H9 (cell line): ENCODE measurements at regions not wholly inside any gene's neighbourhood (a gene's known extent, or its start where the extent isn't known, plus 50 kb on each side); places are given as distances from the start of the nearest gene placed in this dataset.

Experiments
- DNase-seq: peaks from one replicate; pipeline ENCODE4 v3.0.0-alpha.2; 2017
- H2AFZ ChIP-seq: one replicate; pipeline ENCODE4 v1.6.1; 2013; ENCODE audit warnings: mild to moderate bottlenecking, low read length, control low read depth, moderate library complexity
- H2AK5ac ChIP-seq: 2 replicates; pipeline ENCODE4 v1.6.1; 2013; ENCODE audit warnings: low read length, control low read depth, mixed read lengths; ENCODE audit not compliant: insufficient read length
- H2BK120ac ChIP-seq: one replicate; pipeline ENCODE4 v1.6.1; 2013; ENCODE audit warnings: low read depth, mild to moderate bottlenecking, low read length, control low read depth, inconsistent platforms; ENCODE audit not compliant: poor library complexity, severe bottlenecking
- H2BK12ac ChIP-seq: 2 replicates; pipeline ENCODE4 v1.6.1; 2013; ENCODE audit warnings: low read length, control low read depth, mixed read lengths, low read depth; ENCODE audit not compliant: insufficient read length
- H2BK15ac ChIP-seq: 2 replicates; pipeline ENCODE4 v1.6.1; 2013; ENCODE audit warnings: low read depth, low read length, control low read depth
- H2BK20ac ChIP-seq: one replicate; pipeline ENCODE4 v1.6.1; 2013; ENCODE audit warnings: low read depth, mild to moderate bottlenecking, low read length, control low read depth, inconsistent platforms; ENCODE audit not compliant: poor library complexity, severe bottlenecking
- H2BK5ac ChIP-seq: 2 replicates; pipeline ENCODE4 v1.6.1; 2013; ENCODE audit warnings: low read length, control low read depth, mixed read lengths; ENCODE audit not compliant: insufficient read length
- H3K14ac ChIP-seq: 2 replicates; pipeline ENCODE4 v1.6.1; 2013; ENCODE audit warnings: low read length, control low read depth; ENCODE audit not compliant: insufficient read depth
- H3K18ac ChIP-seq: 2 replicates; pipeline ENCODE4 v1.6.1; 2013; ENCODE audit warnings: low read depth, mild to moderate bottlenecking, mixed read lengths, low read length, control low read depth; ENCODE audit not compliant: insufficient read length
- H3K23ac ChIP-seq: 2 replicates; pipeline ENCODE4 v1.6.1; 2013; ENCODE audit warnings: low read length, control low read depth, mixed read lengths, low read depth; ENCODE audit not compliant: insufficient read length
- H3K23me2 ChIP-seq: 2 replicates; pipeline ENCODE4 v1.6.1; 2013; ENCODE audit warnings: low read depth, mild to moderate bottlenecking, mixed read lengths, low read length, control low read depth; ENCODE audit not compliant: insufficient read length, poor library complexity, severe bottlenecking
- H3K27ac ChIP-seq: 2 replicates; pipeline ENCODE4 v1.5.1; 2013; ENCODE audit warnings: low read length, control low read depth, mixed read lengths, low read depth; ENCODE audit not compliant: insufficient read length
- H3K27me3 ChIP-seq: 2 replicates; pipeline ENCODE4 v1.6.1; 2013; ENCODE audit warnings: low read length, control low read depth, inconsistent platforms; ENCODE audit not compliant: insufficient read depth
- H3K4ac ChIP-seq: 2 replicates; pipeline ENCODE4 v1.6.1; 2013; ENCODE audit warnings: low read depth, mild to moderate bottlenecking, control low read depth, inconsistent platforms, low read length, moderate library complexity
- H3K4me1 ChIP-seq: 2 replicates; pipeline ENCODE4 v1.6.1; 2013; ENCODE audit warnings: low read length, control low read depth, inconsistent platforms; ENCODE audit not compliant: insufficient read depth
- H3K4me2 ChIP-seq: 2 replicates; pipeline ENCODE4 v1.6.1; 2013; ENCODE audit warnings: low read length, control low read depth, mixed read lengths; ENCODE audit not compliant: insufficient read length, insufficient read depth
- H3K56ac ChIP-seq: 2 replicates; pipeline ENCODE4 v1.6.1; 2013; ENCODE audit warnings: low read depth, mild to moderate bottlenecking, mixed read lengths, low read length, control low read depth; ENCODE audit not compliant: insufficient read length
- H3K79me1 ChIP-seq: 2 replicates; pipeline ENCODE4 v1.6.1; 2013; ENCODE audit warnings: low read depth, mild to moderate bottlenecking, moderate library complexity, low read length, control low read depth, inconsistent platforms; ENCODE audit not compliant: insufficient read depth, poor library complexity, severe bottlenecking
- H3K79me2 ChIP-seq: 2 replicates; pipeline ENCODE4 v1.6.1; 2013; ENCODE audit warnings: low read length, control low read depth, inconsistent platforms; ENCODE audit not compliant: insufficient read depth
- H3K9ac ChIP-seq: 2 replicates; pipeline ENCODE4 v1.6.1; 2013; ENCODE audit warnings: low read length, control low read depth, mixed read lengths; ENCODE audit not compliant: insufficient read length; ENCODE audit errors: extremely low read depth
- H3K9me3 ChIP-seq: one replicate; pipeline ENCODE4 v1.6.1; 2013; ENCODE audit warnings: low read depth, low read length, inconsistent platforms; ENCODE audit not compliant: control insufficient read depth
- H3T11ph ChIP-seq: one replicate; pipeline ENCODE4 v1.6.1; 2013; ENCODE audit warnings: mild to moderate bottlenecking, low read length, control low read depth, inconsistent platforms
- H4K20me1 ChIP-seq: one replicate; pipeline ENCODE4 v1.6.1; 2013; ENCODE audit not compliant: control insufficient read depth, insufficient read length, insufficient read depth
- H4K5ac ChIP-seq: 2 replicates; pipeline ENCODE4 v1.6.1; 2013; ENCODE audit warnings: low read depth, mild to moderate bottlenecking, mixed read lengths, low read length, control low read depth; ENCODE audit not compliant: insufficient read length
- H4K8ac ChIP-seq: replicated peaks from 2 replicates; pipeline ENCODE4 v1.6.1; 2013; ENCODE audit warnings: low read length, control low read depth, mixed read lengths, low read depth; ENCODE audit not compliant: insufficient read length
- H4K91ac ChIP-seq: 2 replicates; pipeline ENCODE4 v1.6.1; 2013; ENCODE audit warnings: low read depth, mild to moderate bottlenecking, moderate library complexity, mixed read lengths, low read length, control low read depth; ENCODE audit not compliant: insufficient read length
- H3K27ac Mint-ChIP-seq, 3 experiments: 2 replicates in 2 of 3; 3 replicates in 1 of 3; pipeline ENCODE4 v1.8.0; 2020 to 2021; ENCODE audit warnings: mixed read lengths in 3 of 3, mild to moderate bottlenecking in 1 of 3, moderate library complexity in 1 of 3
- H3K27me3 Mint-ChIP-seq: 2 replicates; pipeline ENCODE4 v1.8.0; 2021; ENCODE audit warnings: low read depth, mild to moderate bottlenecking, moderate library complexity, mixed read lengths
- H3K36me3 Mint-ChIP-seq, 3 experiments: 2 replicates in 2 of 3; 3 replicates in 1 of 3; pipeline ENCODE4 v1.8.0; 2020 to 2021; ENCODE audit warnings: low read depth in 3 of 3, mixed read lengths in 3 of 3; ENCODE audit not compliant: insufficient read depth in 1 of 3
- H3K4me1 Mint-ChIP-seq, 2 experiments: 2 replicates each; pipeline ENCODE4 v1.8.0; 2020; ENCODE audit warnings: mixed read lengths in 2 of 2
- H3K4me3 Mint-ChIP-seq, 2 experiments: 2 replicates in 1 of 2; 3 replicates in 1 of 2; pipeline ENCODE4 v1.8.0; 2020 to 2021; ENCODE audit warnings: mild to moderate bottlenecking in 2 of 2, mixed read lengths in 2 of 2, moderate library complexity in 1 of 2
- H3K9me3 Mint-ChIP-seq, 2 experiments: 2 replicates in 1 of 2; 3 replicates in 1 of 2; pipeline ENCODE4 v1.8.0; 2020; ENCODE audit warnings: mild to moderate bottlenecking in 2 of 2, mixed read lengths in 2 of 2, moderate library complexity in 1 of 2
- CTCF ChIP-seq: fragments of 200-600 bp; sonication (generic); conservative IDR thresholded peaks from 3 replicates; pipeline ENCODE4 v1.8.0; 2021; ENCODE audit warnings: antibody characterized with exemption, mild to moderate bottlenecking
- WGBS: extraction: QIAGEN DNeasy Blood & Tissue Kit; methylation state at CpG from one replicate; pipeline ENCODE4 v1.1.7; 2013; ENCODE audit warnings: missing lambda C conversion rate, low lambda C conversion rate, mixed read lengths; ENCODE audit not compliant: insufficient read length; ENCODE audit errors: extremely low coverage; 5-methylcytosine and 5-hydroxymethylcytosine counted together

GRCh38 chr14:98716133-98716532, 555.9 kb downstream of the BCL11B start:
- no peaks in the 10 kb centered on the region; a peak in 2 of 7 replicates for H3K36me3 Mint-ChIP-seq
- DNase-seq: no peak
- Histone ChIP-seq H4K20me1 (no peaks in the 10 kb centered on the region), H3T11ph (no peak overlapping the region), H2BK5ac (no peak overlapping the region), H2AFZ (no peak overlapping the region), H2BK15ac (no peak overlapping the region), H4K5ac (no peak overlapping the region), H3K14ac (no peak overlapping the region), H3K23ac (no peak overlapping the region), H2AK5ac (no peak overlapping the region), H3K4ac (no peak overlapping the region), H3K9me3 (no peaks in the 10 kb centered on the region), H3K23me2 (no peaks in the 10 kb centered on the region), H3K4me2 (no peak overlapping the region), H3K27me3 (no peaks in the 10 kb centered on the region; the same call in 1 of the 2 replicates), H3K9ac (no peak overlapping the region), H2BK20ac (no peak overlapping the region), H2BK120ac (no peak overlapping the region), H3K79me2 (no peaks in the 10 kb centered on the region), H2BK12ac (no peak overlapping the region), H3K79me1 (no peaks in the 10 kb centered on the region), H4K91ac (no peak overlapping the region), H3K4me1 (no peaks in the 10 kb centered on the region), H3K18ac (no peak overlapping the region), H3K27ac (no peak overlapping the region), H4K8ac (no peak overlapping the region), H3K56ac (no peak overlapping the region)
- TF ChIP-seq CTCF: no peak
- no CpG with 5 or more reads among the region's 7 CpGs for WGBS
- no peak overlapping the region for H3K4me3 Mint-ChIP-seq
- peaks cover 8% of the 10 kb centered on the region for H3K27me3 Mint-ChIP-seq
- no peak overlapping the region for H3K27ac Mint-ChIP-seq
- peaks cover 5 to 12% of the 10 kb centered on the region in 2 experiments; a peak in 3 of 4 replicates for H3K4me1 Mint-ChIP-seq
- no peaks in the 10 kb centered on the region for H3K9me3 Mint-ChIP-seq
